ENCODE measurements at regions not wholly inside any gene's neighbourhood (a gene's known extent, or its start where the extent isn't known, plus 50 kb on each side); places are given as distances from the start of the nearest gene placed in this dataset.

DNA sequence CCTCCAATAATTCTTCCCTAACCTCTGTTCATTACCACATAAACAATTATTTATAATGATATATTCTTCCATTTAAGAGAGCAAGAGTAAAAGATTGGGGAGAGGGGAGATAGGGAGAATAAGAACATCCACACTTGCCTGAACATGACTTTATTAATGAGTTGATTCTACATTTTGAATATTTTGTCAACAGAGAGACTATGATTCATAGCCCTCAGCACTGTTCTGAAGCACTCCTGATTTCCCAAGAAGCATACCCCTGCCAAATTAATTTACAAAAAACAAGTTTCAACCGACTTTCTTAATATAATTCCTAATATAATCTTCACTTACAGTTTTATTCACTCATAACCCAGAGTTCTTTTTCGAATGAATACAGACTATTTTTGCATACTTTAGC lies 828.8 kb downstream of the ROBO2 start:
- DNase-seq: no peak

DNA sequence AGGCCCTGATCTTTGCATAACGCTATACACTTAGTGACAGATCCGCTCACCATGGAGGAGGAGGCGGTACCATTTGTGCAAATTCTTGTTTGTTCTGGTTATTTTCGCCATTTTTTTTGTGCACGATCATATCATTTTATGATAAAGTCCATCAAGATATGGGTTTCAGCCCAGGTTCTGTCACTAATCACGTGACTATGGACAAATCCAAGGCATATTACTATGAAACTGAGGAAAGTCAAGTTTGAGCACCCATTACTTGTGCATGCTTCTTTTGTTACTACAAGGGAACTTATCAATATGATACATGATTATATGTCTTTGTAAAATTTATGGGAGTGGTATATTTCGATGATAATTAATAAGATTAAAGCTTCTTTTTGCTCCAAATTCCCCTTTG lies 829.5 kb downstream of the ROBO2 start:
- DNase-seq: no peak

DNA sequence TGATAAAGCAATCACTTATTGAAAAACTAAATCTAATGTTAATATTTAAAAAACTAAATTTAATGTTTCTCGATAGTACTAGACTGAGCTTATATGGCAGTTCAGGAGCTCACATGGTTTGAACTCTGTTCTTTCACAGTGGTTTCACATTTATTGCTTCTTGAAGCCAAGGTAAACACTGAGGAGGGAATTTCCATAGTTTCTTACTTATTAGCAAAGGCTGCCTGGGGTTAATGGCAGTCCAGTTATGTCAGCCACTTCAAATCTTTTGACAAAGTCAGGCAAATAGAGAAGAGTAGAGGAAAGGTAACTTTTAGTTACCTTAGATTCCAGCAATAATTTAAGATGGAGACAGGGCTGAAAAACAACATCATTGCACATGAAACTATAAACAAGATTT lies 831.5 kb downstream of the ROBO2 start:
- DNase-seq: no peak

DNA sequence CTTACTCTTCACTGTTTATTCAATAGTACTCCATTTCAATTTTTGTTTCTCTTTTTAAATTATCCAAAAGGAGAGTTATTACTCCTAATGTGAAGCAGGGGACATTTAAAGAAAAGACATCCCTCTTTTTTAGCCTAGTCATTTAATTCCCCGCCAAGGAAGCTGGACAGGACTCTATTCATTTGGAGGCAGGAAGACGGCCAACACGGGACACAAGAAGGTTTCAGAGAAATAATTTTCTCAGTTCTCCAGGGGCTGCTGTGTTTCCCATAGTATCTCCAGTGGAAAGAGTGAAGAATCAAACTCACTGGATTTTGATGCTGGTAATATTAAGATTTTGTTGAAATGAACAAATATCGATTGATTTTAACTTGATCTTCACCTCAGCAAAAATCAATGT lies 833.7 kb downstream of the ROBO2 start:
- no peak for DNase-seq

DNA sequence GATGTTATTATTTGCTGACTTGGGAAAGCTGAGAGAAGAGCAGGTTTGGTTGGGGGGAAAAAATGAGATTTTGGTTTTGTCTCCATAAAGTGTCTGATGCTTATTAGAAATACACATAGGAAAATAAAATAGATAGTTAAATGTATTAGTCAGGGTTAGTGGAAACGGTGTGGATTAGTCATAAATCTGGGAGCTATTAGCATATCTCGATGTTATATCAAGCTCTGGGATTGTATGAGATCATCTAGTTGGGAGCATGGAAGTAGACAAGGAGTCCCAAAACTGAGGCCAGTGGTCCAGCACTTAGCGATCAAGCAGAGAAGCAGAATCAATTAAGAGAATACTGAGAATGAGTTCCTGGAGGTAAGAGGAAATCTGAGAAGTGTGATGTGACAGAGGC lies 845.5 kb downstream of the ROBO2 start:
- DNase-seq: no peak

DNA sequence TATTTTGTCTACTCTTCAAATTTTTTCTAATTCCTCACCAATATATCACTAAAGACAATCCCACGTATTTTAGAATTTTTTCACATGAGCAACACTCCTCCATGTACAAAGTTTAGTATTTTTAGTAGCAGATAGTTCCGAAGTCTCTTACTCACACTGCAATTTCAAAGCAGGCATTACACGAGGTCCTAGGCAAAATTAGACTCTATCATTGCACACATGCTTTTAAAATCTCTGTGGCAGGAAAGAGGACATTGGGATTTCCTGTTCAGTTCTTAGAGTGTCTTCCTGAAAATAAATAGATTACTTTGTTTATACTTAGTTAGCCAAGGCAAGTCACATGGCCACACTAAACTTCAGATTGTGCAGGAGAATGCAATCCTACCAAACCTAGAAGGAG lies 847.7 kb downstream of the ROBO2 start:
- no peak for DNase-seq

DNA sequence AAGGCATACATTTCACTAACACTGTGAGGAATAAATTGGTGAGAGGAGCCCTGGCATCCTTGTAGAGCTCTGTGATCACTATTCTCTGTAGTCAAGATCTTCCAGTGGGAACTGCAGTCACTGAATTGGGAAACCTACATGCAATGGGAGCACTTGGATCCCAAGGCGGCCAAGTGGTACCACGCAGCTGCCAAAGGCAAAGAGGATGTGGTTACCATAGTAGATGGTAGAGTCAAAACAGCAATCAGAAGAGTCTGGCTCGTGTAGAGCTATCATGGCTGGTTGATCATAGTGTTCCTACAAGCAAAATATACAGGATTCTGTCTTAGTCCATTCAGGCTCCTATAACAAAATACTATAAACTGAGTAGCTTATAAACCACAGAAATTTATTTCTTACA lies 849.7 kb downstream of the ROBO2 start:
- no peak for DNase-seq

DNA sequence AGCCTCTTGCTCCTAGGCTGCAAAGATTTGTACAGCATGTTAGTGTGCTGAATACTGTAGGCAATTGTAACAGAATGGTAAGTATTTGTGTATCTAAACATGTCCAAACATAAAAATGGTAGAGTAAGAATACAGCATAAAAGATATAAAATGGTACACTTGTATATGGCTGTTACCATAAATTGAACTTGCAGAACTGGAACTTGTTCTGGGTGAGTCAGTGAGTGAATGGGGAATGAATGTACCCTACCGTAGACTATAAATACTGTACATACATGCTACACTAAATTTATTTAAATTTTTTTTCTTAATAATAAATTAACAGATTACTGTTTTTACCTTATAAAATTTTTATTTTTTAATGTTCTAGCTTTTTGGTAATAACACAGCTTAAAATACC lies 858.7 kb downstream of the ROBO2 start:
- DNase-seq: no peak

DNA sequence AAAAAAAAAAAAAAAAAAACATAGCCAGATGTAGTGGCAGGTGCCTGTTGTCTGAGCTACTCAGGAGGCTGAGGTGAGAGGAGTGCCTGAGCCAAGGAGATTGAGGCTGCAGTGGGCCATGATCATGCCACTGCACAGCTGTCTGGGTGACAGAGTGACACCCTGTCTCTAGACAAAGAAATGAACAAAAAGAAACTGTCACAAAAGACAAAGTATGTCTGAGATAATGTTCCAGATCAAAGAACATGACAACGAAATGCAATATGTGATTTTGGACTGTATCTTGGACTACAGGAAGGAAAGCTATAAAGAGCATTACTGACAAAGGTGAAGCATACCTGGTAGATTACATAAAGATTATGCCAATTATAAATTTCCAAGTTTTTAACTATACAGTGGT lies 862.8 kb downstream of the ROBO2 start:
- DNase-seq: no peak

DNA sequence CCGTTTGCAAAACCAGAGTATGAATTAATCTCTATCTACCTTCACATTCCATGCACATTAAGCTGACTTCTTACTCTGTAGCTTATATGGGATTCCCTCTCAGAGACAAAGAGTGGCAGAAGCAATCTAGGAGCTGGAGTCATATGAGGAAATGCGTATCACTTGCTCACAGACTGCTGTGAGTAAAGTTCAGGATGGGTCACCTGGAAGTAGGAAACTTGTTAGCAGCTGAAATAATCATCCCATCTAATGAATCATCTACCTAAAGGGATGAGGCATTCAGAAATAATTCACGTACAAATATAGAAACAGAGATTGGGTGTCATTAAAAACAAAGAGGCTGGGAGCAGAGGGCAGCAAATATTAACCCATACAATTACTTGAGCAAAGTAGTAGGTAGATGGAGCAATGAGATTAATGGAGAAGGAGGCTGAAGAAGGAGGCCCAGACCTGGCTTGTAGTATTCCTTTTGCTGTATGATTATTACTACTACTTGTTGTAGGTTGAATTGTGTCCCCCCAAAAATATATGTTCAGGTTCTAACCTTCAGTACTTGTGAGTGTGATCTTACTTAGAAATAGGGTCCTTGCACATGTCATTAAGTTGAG lies 866.3 kb downstream of the ROBO2 start:
- DNase-seq: no peak

DNA sequence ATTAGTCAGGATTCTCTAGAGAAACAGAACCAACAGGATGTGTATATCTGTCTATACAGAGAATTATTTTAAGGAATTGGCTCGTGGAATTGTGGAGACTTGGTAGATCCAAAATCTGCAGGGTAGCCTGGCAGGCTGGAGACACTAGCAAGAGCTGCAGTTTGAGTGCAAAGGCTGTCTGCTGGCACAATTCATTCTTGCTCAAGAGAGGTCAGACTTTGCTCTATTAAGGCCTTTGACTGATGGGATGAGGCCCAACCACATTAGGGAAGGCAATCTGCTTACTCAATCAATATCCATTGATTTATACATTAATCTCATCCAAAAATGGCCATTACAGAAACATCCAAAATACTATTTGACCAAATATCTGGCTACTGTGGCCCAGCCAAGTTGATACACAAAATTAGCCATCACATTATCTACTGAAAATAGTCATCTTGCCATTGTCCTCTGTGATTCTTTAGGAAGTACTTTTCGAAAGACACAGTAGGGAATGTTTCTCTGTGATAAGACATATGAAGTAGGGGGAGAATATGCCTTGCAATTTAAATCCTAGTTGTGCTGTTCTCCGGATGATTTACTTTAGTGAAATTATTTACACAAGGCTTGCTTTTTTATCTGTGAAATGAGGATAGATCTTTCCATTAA lies 873.8 kb downstream of the ROBO2 start:
- no peak for DNase-seq

DNA sequence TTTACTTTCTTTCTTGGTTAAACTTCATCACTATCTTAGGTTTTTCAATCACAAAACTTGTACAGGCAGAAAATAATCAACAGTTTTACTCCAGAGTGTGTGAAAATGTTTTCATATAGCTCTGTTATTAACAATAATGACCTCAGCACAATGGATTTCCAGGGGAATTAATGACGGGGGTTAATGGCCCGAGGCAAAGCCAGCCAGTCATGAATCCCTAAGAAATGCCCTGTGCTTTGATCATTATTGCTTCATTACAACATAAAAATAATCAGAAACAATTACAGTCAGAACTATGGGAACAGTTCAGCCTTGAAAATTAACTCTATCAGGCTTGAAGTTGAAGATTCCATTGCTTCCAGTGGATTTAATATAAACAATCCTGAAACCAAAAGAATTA lies 875.4 kb downstream of the ROBO2 start:
- DNase-seq: no peak

DNA sequence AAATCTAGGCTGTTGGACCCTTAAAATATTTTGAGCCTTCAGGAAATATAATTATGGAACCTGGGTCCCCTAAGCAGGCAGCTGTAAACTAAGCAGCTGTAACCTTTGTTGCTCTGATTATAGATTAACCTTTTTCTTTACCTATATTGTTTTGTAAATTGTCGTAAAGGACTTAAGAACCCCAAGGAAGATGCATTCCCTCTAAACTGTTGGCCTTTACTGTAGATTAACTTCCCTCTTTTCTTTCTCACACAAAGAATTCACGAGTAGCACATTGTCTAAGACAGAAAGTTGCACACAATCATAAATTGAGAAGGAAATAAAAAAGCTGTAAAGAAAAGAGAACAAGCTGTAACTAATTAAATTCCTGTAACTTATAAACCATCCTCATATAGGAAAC lies 877.3 kb downstream of the ROBO2 start:
- DNase-seq: no peak

DNA sequence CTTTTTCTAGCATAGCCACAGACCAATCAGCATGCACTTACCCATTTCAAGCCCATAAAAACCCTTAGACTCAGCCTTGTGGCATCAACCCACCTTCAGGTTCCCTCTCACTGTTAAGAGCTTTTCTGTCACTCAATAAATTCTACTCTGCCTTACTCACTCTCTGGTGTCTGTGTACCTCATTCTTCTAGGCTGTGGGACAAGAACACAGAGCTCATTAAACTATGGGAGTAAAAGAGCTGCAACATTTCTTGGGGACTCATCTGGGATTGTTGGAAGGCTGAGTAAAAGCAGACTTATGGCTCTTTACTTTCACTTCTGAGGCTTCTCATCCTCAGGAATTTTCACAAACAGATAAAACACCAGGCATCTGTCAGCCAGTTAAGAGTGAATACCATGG lies 879.3 kb downstream of the ROBO2 start:
- DNase-seq: no peak

DNA sequence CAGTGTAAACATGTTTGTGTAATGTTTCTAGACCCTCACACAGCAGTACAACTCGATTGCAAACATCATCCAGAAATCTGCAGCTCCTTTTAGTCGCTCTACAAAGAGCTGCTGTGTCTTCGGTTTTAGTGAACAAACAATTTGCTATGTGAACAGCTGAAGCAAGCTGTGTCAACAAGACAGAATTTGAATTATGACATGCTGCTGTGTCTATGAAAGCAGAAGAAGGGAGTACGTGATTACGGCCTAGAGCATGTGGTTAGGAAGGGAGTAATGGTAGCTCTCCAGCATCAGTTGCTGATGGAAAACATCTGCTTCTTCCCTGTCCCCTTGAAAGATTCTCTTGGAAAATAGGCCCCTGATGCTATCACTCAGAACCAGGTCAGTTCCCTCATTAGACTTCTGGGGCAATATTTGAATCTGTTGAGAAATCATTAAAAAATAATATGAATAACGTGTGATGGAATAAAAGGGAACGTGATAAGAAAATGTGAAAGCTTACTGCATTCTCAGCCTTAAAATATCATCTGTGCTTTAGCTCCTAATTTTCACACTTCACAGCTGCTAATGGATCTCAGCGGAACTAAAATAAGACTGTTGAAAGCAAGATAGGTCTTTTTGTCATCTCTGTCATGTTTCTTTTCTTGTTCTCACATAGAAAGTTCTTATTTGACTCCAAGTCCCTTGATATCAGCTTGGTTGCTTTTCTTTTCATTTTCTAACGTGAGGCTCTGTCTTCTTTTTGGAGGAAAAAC lies 891.5 kb downstream of the ROBO2 start:
- no peak for DNase-seq

DNA sequence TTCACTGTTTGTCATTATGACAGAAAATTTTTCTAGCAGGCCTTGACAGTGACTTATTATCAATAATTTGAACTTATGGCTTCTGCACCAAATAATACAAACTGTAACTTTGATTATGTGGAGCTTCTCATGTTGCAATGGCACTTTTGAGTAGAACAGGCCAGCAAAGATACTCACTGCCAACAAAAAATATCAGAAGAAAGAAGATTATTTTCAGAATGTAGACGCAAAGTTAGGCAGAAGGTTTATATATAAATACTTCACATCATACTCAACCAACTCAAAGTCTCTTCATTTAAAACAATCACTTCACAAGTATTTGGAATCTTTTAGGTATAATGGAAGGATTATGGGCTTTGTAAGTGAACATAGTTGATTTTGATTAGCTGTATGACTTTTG lies 893.0 kb downstream of the ROBO2 start:
- no peak for DNase-seq

DNA sequence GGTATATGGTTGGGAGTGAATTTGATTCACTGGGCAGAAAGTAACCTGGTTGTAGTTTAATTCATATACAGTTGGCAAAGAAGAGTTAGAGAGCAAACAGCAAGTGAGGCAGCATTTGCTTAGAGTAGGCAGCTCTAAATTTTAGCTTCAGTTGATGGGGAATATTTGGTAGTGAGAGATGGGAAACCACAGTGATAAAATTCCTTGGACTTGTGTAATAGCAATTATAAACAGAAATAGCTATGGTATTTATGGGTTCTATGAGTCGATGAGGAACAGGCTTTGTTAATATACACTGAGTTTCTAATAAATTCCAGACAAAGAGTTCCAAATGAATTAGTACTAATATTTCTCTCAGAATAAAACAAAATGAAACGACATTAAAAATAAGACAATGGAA lies 894.0 kb downstream of the ROBO2 start:
- DNase-seq: no peak

DNA sequence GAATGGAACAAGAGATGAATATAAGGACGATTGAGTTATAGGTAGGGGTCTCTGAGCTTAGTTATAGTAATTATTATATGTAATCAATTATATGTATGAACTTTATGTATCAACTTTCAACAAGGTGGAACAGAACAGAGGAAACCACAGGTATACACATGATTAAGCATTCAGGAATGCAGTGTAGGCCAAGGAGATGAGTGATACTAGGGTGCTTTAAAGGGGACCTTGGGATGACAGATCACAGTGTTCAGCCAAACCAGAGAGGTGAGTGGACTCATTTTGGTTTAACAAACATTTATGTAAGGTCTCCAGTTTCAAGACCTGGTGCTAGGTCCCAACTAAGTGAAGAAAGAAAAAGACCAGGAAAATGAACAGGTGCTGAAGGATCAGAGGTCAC lies 895.5 kb downstream of the ROBO2 start:
- DNase-seq: no peak

DNA sequence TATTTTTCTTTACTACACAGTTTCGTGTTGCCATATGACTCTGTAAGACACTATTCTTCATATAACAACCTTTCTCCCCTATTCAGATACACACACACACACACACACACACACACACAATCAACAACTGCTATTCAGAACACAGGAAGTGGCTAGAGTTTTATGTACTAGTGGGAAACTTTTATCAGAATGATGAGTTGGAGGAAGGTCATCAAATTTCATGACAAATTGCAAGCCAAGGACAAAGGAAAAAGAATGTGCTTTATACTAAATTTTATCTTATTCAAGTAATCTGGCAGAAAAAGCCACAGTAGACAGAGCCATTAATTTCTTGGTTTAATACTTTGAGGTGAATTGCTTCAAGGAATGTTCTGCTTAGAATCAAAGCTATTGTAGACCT lies 899.8 kb downstream of the ROBO2 start:
- no peak for DNase-seq

DNA sequence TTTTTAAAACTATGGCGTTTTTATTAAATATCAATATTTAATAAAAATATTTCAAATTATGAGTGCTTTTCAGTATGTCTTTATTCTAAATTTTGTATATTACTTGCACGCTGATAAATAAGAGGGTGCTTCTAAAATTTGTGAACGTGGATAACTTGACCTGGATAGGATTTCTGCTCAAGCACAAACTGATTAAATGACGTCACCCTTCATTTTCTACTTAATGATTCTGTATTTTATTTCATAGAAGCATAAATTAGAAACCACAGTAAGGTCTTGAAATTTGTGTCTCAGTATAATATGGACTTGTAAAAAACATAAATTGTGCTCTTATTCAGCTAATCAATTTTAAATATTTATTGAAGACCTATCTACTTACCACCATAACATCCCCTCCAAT lies 903.7 kb downstream of the ROBO2 start:
- DNase-seq: no peak

DNA sequence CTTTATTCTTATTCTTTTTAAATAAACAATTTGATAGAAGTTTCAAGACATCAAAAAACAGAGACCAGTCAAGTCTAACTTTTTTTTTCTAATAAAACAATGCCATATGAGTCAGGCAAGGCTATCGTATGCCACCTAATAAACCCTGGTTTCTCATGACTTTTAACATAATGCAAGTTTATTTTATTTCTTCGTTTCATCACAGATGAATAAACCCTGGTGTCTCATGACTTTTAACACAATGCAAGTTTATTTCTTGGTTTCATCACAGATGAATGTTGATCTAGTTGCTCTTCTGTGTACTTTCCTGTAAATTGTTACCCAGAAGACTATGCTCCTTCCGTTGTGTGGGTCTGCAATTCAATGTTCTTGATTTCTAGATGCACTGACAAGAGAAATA lies 905.4 kb downstream of the ROBO2 start:
- no peak for DNase-seq

DNA sequence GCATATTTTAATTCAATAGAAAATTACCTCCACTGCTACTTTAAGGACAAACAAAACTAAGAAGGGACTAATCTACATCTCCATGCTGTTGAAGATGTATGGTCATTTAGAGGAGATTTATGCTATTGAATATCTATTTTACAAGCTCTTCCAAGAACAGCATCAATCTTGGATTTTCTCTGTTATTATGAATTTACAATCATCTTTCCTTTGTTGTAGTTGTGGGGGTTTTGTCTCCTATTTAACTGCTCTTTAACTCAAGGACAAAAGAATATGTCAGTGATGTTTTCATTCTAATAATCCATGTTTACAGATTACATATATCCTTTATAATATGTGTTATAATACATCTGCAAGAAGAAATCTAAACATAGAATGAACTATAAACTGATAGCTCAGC lies 907.8 kb downstream of the ROBO2 start:
- no peak for DNase-seq

DNA sequence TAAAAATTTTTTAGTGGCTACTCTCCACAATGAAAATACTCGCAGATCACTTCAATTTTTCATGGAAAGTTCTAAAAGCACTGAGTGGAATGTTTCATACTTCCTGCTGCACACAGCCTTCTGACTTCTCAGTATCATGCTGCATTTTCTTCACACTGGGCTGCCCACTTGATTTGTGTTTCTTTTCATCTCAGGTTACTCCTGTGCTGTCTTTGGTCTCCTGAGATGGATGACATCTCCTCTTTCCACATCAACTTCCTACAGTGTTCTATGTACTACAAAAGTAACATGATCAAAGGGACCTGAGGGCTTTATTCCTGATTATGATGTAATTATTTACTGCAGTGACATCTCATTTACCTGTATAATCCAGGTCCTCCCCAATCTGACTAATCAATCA lies 927.7 kb downstream of the ROBO2 start:
- DNase-seq: no peak

DNA sequence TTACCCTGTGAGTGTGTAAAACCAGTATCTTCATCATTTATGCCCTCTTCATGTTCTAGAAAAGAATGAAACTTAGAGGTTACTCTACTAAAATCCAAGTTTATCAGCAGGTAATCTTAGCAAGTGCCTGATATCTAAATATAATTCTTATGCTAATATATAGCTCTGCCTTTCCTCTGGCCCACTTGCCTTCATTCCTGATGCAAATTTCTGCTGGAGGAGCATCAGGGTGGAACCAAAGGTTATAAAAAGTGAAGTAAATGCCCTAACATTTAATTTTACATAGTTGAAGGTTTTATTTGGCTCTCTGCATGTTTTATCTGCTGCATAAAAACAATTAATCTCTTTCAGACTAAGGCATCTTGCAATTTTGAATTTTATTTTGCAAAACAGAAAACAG lies 936.2 kb downstream of the ROBO2 start:
- DNase-seq: no peak

DNA sequence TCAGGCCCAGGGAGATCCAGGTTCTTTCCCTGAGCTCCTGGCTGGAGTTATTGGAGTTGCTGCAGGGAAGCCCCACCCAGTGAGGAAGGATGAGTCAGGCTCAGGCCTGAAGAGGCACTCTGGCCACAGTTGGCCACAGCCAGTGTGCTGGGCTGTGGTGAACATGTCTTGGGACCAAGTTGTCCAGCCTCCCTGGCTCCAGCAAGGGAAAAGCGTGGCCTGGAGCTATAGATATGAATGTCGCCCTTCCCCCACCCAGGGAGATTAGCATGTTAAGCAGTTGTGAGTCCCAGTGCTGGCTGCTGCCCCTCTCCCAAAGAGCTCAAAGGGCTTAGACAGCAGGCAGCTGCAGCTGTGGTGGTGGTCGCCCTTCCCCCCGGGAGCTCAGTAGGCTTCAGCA lies 963.2 kb downstream of the ROBO2 start:
- DNase-seq: no peak
